ENCODE measurements at regions not wholly inside any gene's neighbourhood (a gene's known extent, or its start where the extent isn't known, plus 50 kb on each side); places are given as distances from the start of the nearest gene placed in this dataset.
"Not testable (repeated sequence)": the region's sequence is repeated elsewhere in the genome, so short reads cannot be mapped to it uniquely, and the experiment has no call there.

GRCh38 chr6:131433927-131434326 is 139.1 kb upstream of the ARG1 start:
- H3K4me3 Mint-ChIP-seq, result no peak overlapping the region
- peaks cover 58% of the 10 kb centered on the region for H3K36me3 Mint-ChIP-seq
- peaks cover 43% of the 10 kb centered on the region for H3K4me1 Mint-ChIP-seq (ENCODE audit: low read depth)
- no peaks in the 10 kb centered on the region for H3K27me3 Mint-ChIP-seq
- H3K9me3 Mint-ChIP-seq (ENCODE audit: low read depth), result peaks cover 26% of the 10 kb centered on the region
- H3K27ac Mint-ChIP-seq, result no peak overlapping the region

DNA sequence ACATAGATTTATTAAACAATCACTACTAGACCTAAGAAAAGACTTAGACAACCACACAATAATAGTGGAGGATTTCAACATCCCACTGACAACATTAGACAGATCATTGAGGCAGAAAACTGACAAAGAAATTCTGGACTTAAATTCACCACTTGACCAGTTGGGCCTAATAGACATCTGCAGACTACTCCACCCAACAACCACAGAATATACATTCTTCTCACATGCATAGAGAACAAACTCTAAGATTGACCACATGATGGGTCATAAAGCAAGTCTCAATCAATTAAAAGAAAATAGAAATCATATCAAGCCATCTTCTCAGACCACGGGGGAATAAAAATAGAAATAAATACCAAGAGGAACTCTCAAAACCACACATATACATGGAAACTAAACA is 136.7 kb upstream of the ARG1 start:
- peaks cover 54% of the 10 kb centered on the region for H3K4me1 Mint-ChIP-seq (ENCODE audit: low read depth)
- H3K9me3 Mint-ChIP-seq (ENCODE audit: low read depth), result peaks cover 30% of the 10 kb centered on the region
- H3K36me3 Mint-ChIP-seq, result peaks cover 65% of the 10 kb centered on the region
- peak overlapping the region; percentile 42 for H3K27ac Mint-ChIP-seq
- no peaks in the 10 kb centered on the region for H3K27me3 Mint-ChIP-seq
- H3K4me3 Mint-ChIP-seq, result peak overlapping the region; percentile 35

DNA sequence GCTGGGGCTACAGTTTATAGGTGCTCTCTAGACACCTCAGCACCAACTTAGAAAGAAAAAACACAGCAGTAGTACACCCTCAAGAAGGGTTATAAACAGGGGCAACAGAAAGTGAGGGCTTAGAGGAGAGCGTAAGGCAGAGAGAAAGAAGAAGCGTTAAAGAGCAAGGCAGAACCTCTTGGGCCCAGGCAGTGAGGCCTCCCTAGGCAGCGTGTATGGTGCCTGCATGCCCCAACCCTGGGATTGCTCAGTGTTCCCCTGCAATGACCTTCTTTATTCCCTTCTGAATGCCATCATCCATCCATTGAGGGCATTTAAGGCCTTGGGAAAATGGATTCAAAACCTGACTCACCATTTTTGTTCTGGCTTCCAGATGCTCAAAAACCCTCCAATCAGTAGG is 130.0 kb upstream of the ARG1 start:
- H3K36me3 Mint-ChIP-seq, result peaks cover 23% of the 10 kb centered on the region
- peak overlapping the region; percentile 88 for H3K4me3 Mint-ChIP-seq
- peaks cover 72% of the 10 kb centered on the region for H3K4me1 Mint-ChIP-seq (ENCODE audit: low read depth)
- no peaks in the 10 kb centered on the region for H3K27me3 Mint-ChIP-seq
- peaks cover 11% of the 10 kb centered on the region for H3K9me3 Mint-ChIP-seq (ENCODE audit: low read depth)
- peak overlapping the region; percentile 93 for H3K27ac Mint-ChIP-seq

GRCh38 chr6:131443514-131443913 is 129.5 kb upstream of the ARG1 start:
- Mint-ChIP-seq H3K4me1 (ENCODE audit: low read depth) (peaks cover 73% of the 10 kb centered on the region), H3K9me3 (ENCODE audit: low read depth) (peaks cover 8% of the 10 kb centered on the region), H3K36me3 (peaks cover 18% of the 10 kb centered on the region), H3K27ac (peak overlapping the region; percentile 93), H3K4me3 (peak overlapping the region; percentile 88), H3K27me3 (no peaks in the 10 kb centered on the region)

- H3K27me3 Mint-ChIP-seq; H3K36me3 Mint-ChIP-seq; H3K4me3 Mint-ChIP-seq; H3K9me3 Mint-ChIP-seq (ENCODE audit: low read depth): not testable (repeated sequence)
- peaks cover 66% of the 10 kb centered on the region for H3K4me1 Mint-ChIP-seq (ENCODE audit: low read depth)
- peak overlapping the region; percentile 55 for H3K27ac Mint-ChIP-seq
Measured at GRCh38 chr6:131445356-131445755, 127.7 kb upstream of the ARG1 start.

DNA sequence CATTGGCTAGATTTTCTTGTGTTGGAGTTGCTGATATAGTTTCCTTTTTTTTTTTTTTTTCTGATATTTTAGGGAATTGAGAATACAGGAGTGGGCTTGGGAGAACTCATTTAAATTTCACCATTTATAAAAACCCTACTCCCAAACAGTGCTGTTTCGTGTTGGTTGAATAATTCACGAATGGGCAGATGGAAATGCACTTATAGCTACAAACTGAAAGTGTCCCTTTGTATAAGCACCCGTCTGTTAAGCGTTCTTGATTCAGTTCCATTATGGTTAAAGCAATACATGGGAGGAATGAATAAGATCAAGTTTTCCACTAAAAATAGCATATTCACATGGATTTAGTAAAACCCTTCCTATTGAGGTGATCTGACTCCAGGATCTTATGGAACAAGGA is 122.2 kb upstream of the ARG1 start:
- H3K4me1 Mint-ChIP-seq (ENCODE audit: low read depth), result peaks cover 47% of the 10 kb centered on the region
- peak overlapping the region; percentile 81 for H3K27ac Mint-ChIP-seq
- H3K9me3 Mint-ChIP-seq (ENCODE audit: low read depth), result peaks cover 4% of the 10 kb centered on the region
- peak overlapping the region; percentile 11 for H3K4me3 Mint-ChIP-seq
- peaks cover 3% of the 10 kb centered on the region for H3K36me3 Mint-ChIP-seq
- no peaks in the 10 kb centered on the region for H3K27me3 Mint-ChIP-seq

DNA sequence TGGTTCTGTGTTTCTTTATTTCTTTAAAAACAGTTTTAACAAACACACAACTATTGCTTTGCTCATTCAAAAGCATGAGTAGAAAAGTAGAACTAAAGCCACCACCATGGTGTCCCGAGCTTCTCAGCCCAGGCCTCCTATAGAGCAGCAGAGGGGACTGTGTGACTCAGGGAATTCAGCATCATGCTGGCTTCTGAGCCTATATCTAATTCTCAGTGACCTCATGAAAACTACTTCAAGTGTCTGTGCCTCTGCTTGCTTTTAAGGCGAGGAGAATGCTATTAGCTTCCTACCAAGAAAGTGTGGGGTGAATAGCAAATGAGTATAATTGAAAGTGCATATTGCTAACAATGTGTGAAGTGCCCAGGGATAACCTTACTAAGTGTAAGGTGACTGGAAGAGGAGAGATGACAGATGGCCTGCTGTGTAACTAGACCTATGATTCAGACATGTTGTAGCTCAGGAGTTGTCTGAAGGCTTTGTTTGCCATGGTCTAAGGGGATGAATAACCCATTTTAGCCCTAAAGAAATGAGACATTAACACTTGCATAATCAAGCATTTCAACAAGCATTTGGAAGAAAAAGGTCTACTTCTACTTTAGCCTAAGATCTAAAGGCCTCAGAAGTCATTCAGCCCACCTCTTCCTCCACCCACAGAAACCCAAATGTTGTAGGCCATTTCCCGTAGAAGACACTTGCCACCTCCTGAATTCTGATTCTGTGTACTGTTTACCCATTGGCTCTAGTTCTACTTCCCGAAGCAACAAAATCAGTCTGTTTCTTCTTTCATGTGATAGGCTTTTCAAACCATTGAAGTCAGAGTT is 121.5 kb upstream of the ARG1 start:
- Mint-ChIP-seq H3K4me1 (ENCODE audit: low read depth) (peaks cover 45% of the 10 kb centered on the region), H3K27ac (peak overlapping the region; percentile 81), H3K4me3 (peak overlapping the region; percentile 11), H3K9me3 (ENCODE audit: low read depth) (peaks cover 4% of the 10 kb centered on the region), H3K27me3 (no peaks in the 10 kb centered on the region), H3K36me3 (peaks cover 3% of the 10 kb centered on the region)

- Mint-ChIP-seq H3K9me3 (ENCODE audit: low read depth) (peaks cover 4% of the 10 kb centered on the region), H3K4me3 (no peak overlapping the region), H3K4me1 (ENCODE audit: low read depth) (peaks cover 30% of the 10 kb centered on the region), H3K36me3 (peaks cover 3% of the 10 kb centered on the region), H3K27me3 (no peaks in the 10 kb centered on the region), H3K27ac (no peak overlapping the region)
Measured at GRCh38 chr6:131453803-131454202, 119.2 kb upstream of the ARG1 start.

DNA sequence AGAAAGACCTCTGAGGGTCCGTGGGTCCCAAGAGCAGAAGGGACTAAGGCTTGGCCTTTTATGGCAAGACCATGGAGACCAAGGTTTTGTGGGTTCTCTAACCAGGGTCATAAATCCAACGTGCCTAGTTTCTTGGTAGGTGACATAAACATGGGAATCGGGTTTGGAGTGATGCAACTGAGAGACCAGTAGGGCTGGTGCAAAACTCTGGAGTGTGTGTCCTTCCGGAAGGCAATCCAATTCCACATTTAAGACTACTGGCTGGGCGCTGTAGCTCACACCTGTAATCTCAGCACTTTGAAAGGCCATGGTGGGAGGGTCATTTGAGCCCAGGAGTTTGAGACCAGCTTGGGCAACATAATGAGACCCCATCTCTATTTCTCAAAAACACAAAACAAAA is 116.5 kb upstream of the ARG1 start:
- H3K4me3 Mint-ChIP-seq, result no peak overlapping the region

DNA sequence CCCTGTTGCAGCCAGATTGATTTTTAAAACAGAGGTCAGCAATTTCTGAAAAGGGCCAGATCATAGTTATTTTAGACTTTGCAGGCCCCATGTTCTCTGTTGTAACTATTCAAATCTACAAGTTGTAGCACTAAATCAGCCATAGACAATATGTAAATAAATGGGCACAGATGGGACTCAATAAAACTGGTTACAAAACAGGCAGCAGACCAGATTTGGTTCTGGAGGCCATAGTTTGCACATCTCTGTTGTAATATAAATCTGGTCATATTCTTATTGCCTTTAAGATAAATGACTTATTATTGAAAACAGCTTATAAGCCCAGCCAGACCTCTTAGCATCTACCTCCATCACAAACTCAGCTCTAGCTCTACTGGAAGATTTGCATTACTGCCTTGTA is 114.0 kb upstream of the ARG1 start:
- no peaks in the 10 kb centered on the region for H3K27me3 Mint-ChIP-seq
- no peak overlapping the region for H3K4me3 Mint-ChIP-seq
- H3K36me3 Mint-ChIP-seq, result peaks cover 2% of the 10 kb centered on the region
- no peak overlapping the region for H3K27ac Mint-ChIP-seq
- H3K4me1 Mint-ChIP-seq (ENCODE audit: low read depth), result peaks cover 6% of the 10 kb centered on the region
- H3K9me3 Mint-ChIP-seq (ENCODE audit: low read depth), result no peaks in the 10 kb centered on the region

More for the DNA sequence above, 116.5 kb upstream of the ARG1 start:
- Mint-ChIP-seq H3K36me3 (no peaks in the 10 kb centered on the region), H3K27ac (no peak overlapping the region), H3K27me3 (no peaks in the 10 kb centered on the region), H3K4me1 (ENCODE audit: low read depth) (peaks cover 13% of the 10 kb centered on the region), H3K9me3 (ENCODE audit: low read depth) (peaks cover 4% of the 10 kb centered on the region)

GRCh38 chr6:131460614-131461000 is 112.4 kb upstream of the ARG1 start:
- Mint-ChIP-seq H3K27me3 (no peaks in the 10 kb centered on the region), H3K4me3 (no peak overlapping the region), H3K4me1 (ENCODE audit: low read depth) (peaks cover 6% of the 10 kb centered on the region), H3K27ac (no peak overlapping the region), H3K9me3 (ENCODE audit: low read depth) (no peaks in the 10 kb centered on the region), H3K36me3 (peaks cover 2% of the 10 kb centered on the region)

DNA sequence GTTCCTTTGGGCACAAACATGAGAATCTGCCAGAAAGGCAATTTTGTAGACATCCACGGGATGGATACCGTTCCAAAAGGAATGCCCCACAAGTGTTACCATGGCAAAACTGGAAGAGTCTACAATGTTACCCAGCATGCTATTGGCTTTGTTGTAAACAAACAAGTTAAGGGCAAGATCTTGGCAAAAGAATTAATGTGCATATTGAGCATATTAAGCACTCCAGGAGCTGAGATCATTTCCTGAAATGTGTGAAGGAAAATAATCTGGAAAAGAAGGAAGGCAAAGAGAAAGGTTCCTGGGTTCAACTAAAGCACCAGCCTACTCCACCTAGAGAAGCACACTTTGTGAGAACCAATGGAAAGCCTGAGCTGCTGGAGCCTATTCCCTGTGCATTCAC is 103.9 kb upstream of the ARG1 start:
- Mint-ChIP-seq H3K4me3 (no peak overlapping the region), H3K36me3 (peaks cover 3% of the 10 kb centered on the region), H3K4me1 (ENCODE audit: low read depth) (no peaks in the 10 kb centered on the region), H3K27ac (no peak overlapping the region), H3K9me3 (ENCODE audit: low read depth) (no peaks in the 10 kb centered on the region), H3K27me3 (no peaks in the 10 kb centered on the region)

DNA sequence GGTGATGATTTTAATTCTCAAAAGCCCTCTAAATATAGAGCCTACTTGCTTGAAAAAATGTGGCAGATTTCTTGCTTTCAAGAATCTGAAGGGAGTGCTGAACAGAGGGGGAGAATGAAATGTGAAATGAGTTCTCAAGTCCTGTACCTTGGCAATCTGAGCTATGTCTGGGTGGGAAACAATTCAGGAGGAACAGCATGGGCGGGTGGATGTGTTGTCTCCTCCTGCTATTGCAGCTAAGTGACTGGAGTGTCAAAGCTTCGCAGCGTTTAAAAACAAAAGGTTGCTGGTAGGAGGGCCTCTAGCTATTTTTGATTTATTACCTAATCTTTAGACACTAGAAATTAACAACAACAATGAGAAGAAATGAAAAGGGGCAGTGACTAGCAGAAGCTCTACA is 102.5 kb upstream of the ARG1 start:
- Mint-ChIP-seq H3K4me3 (no peak overlapping the region), H3K27ac (no peak overlapping the region), H3K36me3 (peaks cover 8% of the 10 kb centered on the region), H3K9me3 (ENCODE audit: low read depth) (no peaks in the 10 kb centered on the region), H3K4me1 (ENCODE audit: low read depth) (no peaks in the 10 kb centered on the region), H3K27me3 (no peaks in the 10 kb centered on the region)

- no peak overlapping the region for H3K4me3 Mint-ChIP-seq
- H3K9me3 Mint-ChIP-seq (ENCODE audit: low read depth), result no peaks in the 10 kb centered on the region
- no peaks in the 10 kb centered on the region for H3K4me1 Mint-ChIP-seq (ENCODE audit: low read depth)
- H3K27me3 Mint-ChIP-seq, result no peaks in the 10 kb centered on the region
- H3K27ac Mint-ChIP-seq, result no peak overlapping the region
- H3K36me3 Mint-ChIP-seq, result peaks cover 8% of the 10 kb centered on the region
Measured at GRCh38 chr6:131471331-131471730, 101.7 kb upstream of the ARG1 start.

DNA sequence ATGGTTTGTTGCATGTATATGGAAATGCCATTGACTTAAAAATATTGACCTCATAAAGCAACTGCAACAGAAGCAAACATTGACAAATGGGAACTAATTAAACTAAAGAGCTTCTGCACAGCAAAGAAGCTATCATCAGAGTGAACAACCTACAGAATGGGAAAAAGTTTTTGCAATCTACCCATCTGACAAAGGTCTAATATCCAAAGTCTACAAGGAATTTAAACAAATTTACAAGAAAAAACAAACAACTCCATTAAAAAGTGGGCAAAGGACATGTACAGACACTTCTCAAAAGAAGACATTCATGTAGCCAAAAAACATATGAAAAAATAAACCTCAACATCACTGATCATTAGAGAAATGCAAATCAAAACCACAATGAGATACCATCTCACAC is 99.7 kb upstream of the ARG1 start:
- H3K36me3 Mint-ChIP-seq; H3K9me3 Mint-ChIP-seq (ENCODE audit: low read depth); H3K27me3 Mint-ChIP-seq; H3K4me1 Mint-ChIP-seq (ENCODE audit: low read depth); H3K27ac Mint-ChIP-seq; H3K4me3 Mint-ChIP-seq: not testable (repeated sequence)

- Mint-ChIP-seq H3K36me3 (peaks cover 8% of the 10 kb centered on the region), H3K27me3 (no peaks in the 10 kb centered on the region), H3K4me1 (ENCODE audit: low read depth) (no peaks in the 10 kb centered on the region), H3K4me3 (no peak overlapping the region), H3K9me3 (ENCODE audit: low read depth) (no peaks in the 10 kb centered on the region), H3K27ac (no peak overlapping the region)
Measured at GRCh38 chr6:131476362-131476761, 96.7 kb upstream of the ARG1 start.
